ENCODE measurements at regions not wholly inside any gene's neighbourhood (a gene's known extent, or its start where the extent isn't known, plus 50 kb on each side); places are given as distances from the start of the nearest gene placed in this dataset.

GRCh38 chr2:57848723-57849122 is 197.9 kb upstream of the VRK2 start:
- no peaks in the 10 kb centered on the region for H4K20me1 ChIP-seq (ENCODE audit: insufficient read depth)
- no peaks in the 10 kb centered on the region for H3K9me3 ChIP-seq (ENCODE audit: insufficient read depth, low read depth)
- H3K79me2 ChIP-seq (ENCODE audit: low read depth), result no peaks in the 10 kb centered on the region
- H3K4me1 ChIP-seq (replicated peaks; ENCODE audit: insufficient read depth), result no peaks in the 10 kb centered on the region
- H3K4me3 ChIP-seq, result no peak overlapping the region
- no peak for TF ChIP-seq EZH2 (IDR thresholded peaks at IDR 0.05; ENCODE audit: low read depth)
- no peak for TF ChIP-seq CTCF (conservative IDR thresholded peaks at IDR 0.05)
- no peaks in the 10 kb centered on the region for H3K27me3 ChIP-seq (ENCODE audit: insufficient read depth, low read depth)
- BruUV-seq (replicated peaks), result no TSS peak
- no peak overlapping the region for H2AFZ ChIP-seq
- H3K36me3 ChIP-seq (ENCODE audit: low read depth), result no peaks in the 10 kb centered on the region
- intact Hi-C loops (cut with micrococcal nuclease; ENCODE audit: unreplicated experiment), result no loop called here
- no peaks in the 10 kb centered on the region for H3F3A ChIP-seq (ENCODE audit: insufficient read depth, low read depth)
- no peak overlapping the region for H3K4me2 ChIP-seq
- no peak for DNase-seq
- ChIA-PET CTCF (no interaction called here), POLR2A (ENCODE audit: unreplicated experiment) (no interaction called here)
- H3K9me2 ChIP-seq (ENCODE audit: insufficient read depth), result no peaks in the 10 kb centered on the region
- no peak overlapping the region for H3K27ac ChIP-seq

- H3K9me3 ChIP-seq (ENCODE audit: insufficient read depth, low read depth), result no peaks in the 10 kb centered on the region
- H3K9me2 ChIP-seq (ENCODE audit: insufficient read depth), result no peaks in the 10 kb centered on the region
- BruUV-seq (replicated peaks), result no TSS peak
- POLR2A ChIA-PET (ENCODE audit: unreplicated experiment), result no interaction called here
- H2AFZ ChIP-seq, result no peak overlapping the region
- no peaks in the 10 kb centered on the region for H4K20me1 ChIP-seq (ENCODE audit: insufficient read depth)
- H3F3A ChIP-seq (ENCODE audit: insufficient read depth, low read depth), result no peaks in the 10 kb centered on the region
- TF ChIP-seq EZH2 (IDR thresholded peaks at IDR 0.05; ENCODE audit: low read depth) (no peak), CTCF (conservative IDR thresholded peaks at IDR 0.05) (no peak)
- no peak overlapping the region for H3K4me3 ChIP-seq
- no peaks in the 10 kb centered on the region for H3K79me2 ChIP-seq (ENCODE audit: low read depth)
- DNase-seq, result no peak
- H3K27ac ChIP-seq, result no peak overlapping the region
- H3K4me2 ChIP-seq, result no peak overlapping the region
- CTCF ChIA-PET, result no interaction called here
- intact Hi-C loops (cut with micrococcal nuclease; ENCODE audit: unreplicated experiment), result no loop called here
- no peaks in the 10 kb centered on the region for H3K4me1 ChIP-seq (replicated peaks; ENCODE audit: insufficient read depth)
- H3K36me3 ChIP-seq (ENCODE audit: low read depth), result no peaks in the 10 kb centered on the region
- no peaks in the 10 kb centered on the region for H3K27me3 ChIP-seq (ENCODE audit: insufficient read depth, low read depth)
These were observed 196.8 kb upstream of the VRK2 start for GRCh38 chr2:57849843-57850242.

GRCh38 chr2:57850415-57851130 is 196.0 kb upstream of the VRK2 start:
- CTCF ChIA-PET, result no interaction called here
- no peak for TF ChIP-seq EZH2 (IDR thresholded peaks at IDR 0.05; ENCODE audit: low read depth)
- no peak for TF ChIP-seq CTCF (conservative IDR thresholded peaks at IDR 0.05)
- intact Hi-C loops (cut with micrococcal nuclease; ENCODE audit: unreplicated experiment), result no loop called here
- BruUV-seq (replicated peaks), result no TSS peak
- Histone ChIP-seq H3K9me3 (ENCODE audit: insufficient read depth, low read depth) (no peaks in the 10 kb centered on the region), H3K4me1 (replicated peaks; ENCODE audit: insufficient read depth) (no peaks in the 10 kb centered on the region), H3K4me2 (no peak overlapping the region), H3K4me3 (no peak overlapping the region), H3K27me3 (ENCODE audit: insufficient read depth, low read depth) (no peaks in the 10 kb centered on the region), H3K79me2 (ENCODE audit: low read depth) (no peaks in the 10 kb centered on the region), H4K20me1 (ENCODE audit: insufficient read depth) (no peaks in the 10 kb centered on the region), H3F3A (ENCODE audit: insufficient read depth, low read depth) (no peaks in the 10 kb centered on the region), H3K27ac (no peak overlapping the region), H3K9me2 (ENCODE audit: insufficient read depth) (no peaks in the 10 kb centered on the region), H2AFZ (no peak overlapping the region), H3K36me3 (ENCODE audit: low read depth) (no peaks in the 10 kb centered on the region)
- POLR2A ChIA-PET (ENCODE audit: unreplicated experiment), result no interaction called here
- no peak for DNase-seq

All from PC-9 (cell line).